H1 (cell line): ENCODE measurements at regions not wholly inside any gene's neighbourhood (a gene's known extent, or its start where the extent isn't known, plus 50 kb on each side); places are given as distances from the start of the nearest gene placed in this dataset.

Source experiments
- CEBPB ChIP-seq: IDR thresholded peaks from 2 replicates; pipeline ENCODE4 v1.6.1; 2012; ENCODE audit warnings: low read depth, low read length
- CREB1 ChIP-seq: IDR thresholded peaks from 2 replicates; pipeline ENCODE4 v1.6.1; 2012; ENCODE audit warnings: inconsistent platforms
- CTCF ChIP-seq, 3 experiments: IDR thresholded peaks; 1 replicate in 2 of 3; 2 replicates in 1 of 3; pipeline versions ENCODE4 v1.5.1 to v1.6.1; 2011; ENCODE audit warnings: low read length in 3 of 3, mild to moderate bottlenecking in 3 of 3, inconsistent platforms in 2 of 3, low read depth in 1 of 3, moderate library complexity in 1 of 3; ENCODE audit not compliant: insufficient read depth in 1 of 3; ENCODE audit errors: control extremely low read depth in 1 of 3
- EZH2 ChIP-seq: fragments of 200-600 bp; sonication (generic); IDR thresholded peaks from 2 replicates; pipeline ENCODE4 v1.7.1; 2012; ENCODE audit warnings: low read depth, mild to moderate bottlenecking, moderate library complexity, low read length, inconsistent platforms; ENCODE audit not compliant: severe bottlenecking
- KDM1A ChIP-seq: fragments of 200-600, 300-600 bp; sonication (generic); IDR thresholded peaks from 2 replicates; pipeline ENCODE4 v1.7.1; 2016; ENCODE audit warnings: mild to moderate bottlenecking, low read length, borderline replicate concordance
- MAFK ChIP-seq: IDR thresholded peaks from 2 replicates; pipeline ENCODE4 v1.6.1; 2012; ENCODE audit warnings: low read depth, mild to moderate bottlenecking, improper control_type of control experiment, low read length
- MAX ChIP-seq: IDR thresholded peaks from 2 replicates; pipeline ENCODE4 v1.6.1; 2012; ENCODE audit warnings: inconsistent platforms
- POLR2A ChIP-seq, 2 experiments: IDR thresholded peaks; 1 replicate in 1 of 2; 2 replicates in 1 of 2; pipeline ENCODE4 v1.6.1; 2011; ENCODE audit warnings: low read depth in 2 of 2, low read length in 2 of 2, mild to moderate bottlenecking in 2 of 2; ENCODE audit errors: control extremely low read depth in 1 of 2
- POLR2AphosphoS5 ChIP-seq: IDR thresholded peaks from 2 replicates; pipeline ENCODE4 v1.6.1; 2011; ENCODE audit warnings: low read depth, low read length
- RAD21 ChIP-seq, 2 experiments: IDR thresholded peaks in 1 of 2; conservative IDR thresholded peaks in 1 of 2; 2 replicates each; pipeline ENCODE4 v1.6.1; 2011; ENCODE audit warnings: low read depth in 2 of 2, low read length in 2 of 2, improper control_type of control experiment in 1 of 2, inconsistent platforms in 1 of 2, mild to moderate bottlenecking in 1 of 2, moderate library complexity in 1 of 2
- RXRA ChIP-seq: IDR thresholded peaks from 2 replicates; pipeline ENCODE4 v1.6.1; 2011; ENCODE audit warnings: low read depth, mild to moderate bottlenecking, low read length, moderate library complexity; ENCODE audit not compliant: insufficient read depth
- TEAD4 ChIP-seq: IDR thresholded peaks from 2 replicates; pipeline ENCODE4 v1.6.1; 2012; ENCODE audit warnings: low read depth, low read length, inconsistent platforms, mixed read lengths
- TF ChIP-seq, protein P1 (sequence below): IDR thresholded peaks from 2 replicates; pipeline ENCODE4 v1.6.1; 2011; ENCODE audit warnings: low read depth, mild to moderate bottlenecking, low read length; ENCODE audit not compliant: insufficient read depth

- TF ChIP-seq POLR2A (IDR thresholded peaks at IDR 0.05; ENCODE audit: control extremely low read depth in 1 of 2, low read depth in 2 of 2, low read length in 2 of 2): no peak
- no peak for TF ChIP-seq CTCF (IDR thresholded peaks at IDR 0.05; ENCODE audit: control extremely low read depth in 1 of 3, insufficient read depth in 1 of 3, low read depth in 1 of 3, low read length in 3 of 3)
- TF ChIP-seq, protein P1, sequence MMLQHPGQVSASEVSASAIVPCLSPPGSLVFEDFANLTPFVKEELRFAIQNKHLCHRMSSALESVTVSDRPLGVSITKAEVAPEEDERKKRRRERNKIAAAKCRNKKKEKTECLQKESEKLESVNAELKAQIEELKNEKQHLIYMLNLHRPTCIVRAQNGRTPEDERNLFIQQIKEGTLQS: no peak
- TF ChIP-seq KDM1A: no peak
- TF ChIP-seq POLR2AphosphoS5: no peak
- no peak for TF ChIP-seq TEAD4
- no peak for TF ChIP-seq RAD21 (IDR thresholded peaks at IDR 0.05 in 1 of 2, conservative IDR thresholded peaks at IDR 0.05 in 1 of 2; ENCODE audit: low read depth in 2 of 2, low read length in 2 of 2)
- no peak for TF ChIP-seq CREB1
- TF ChIP-seq MAFK: no peak
- no peak for TF ChIP-seq MAX
- no peak for TF ChIP-seq RXRA
- TF ChIP-seq EZH2: no peak
- no peak for TF ChIP-seq CEBPB
Measured at GRCh38 chr19:34044021-34044420, 128.3 kb upstream of the LSM14A start.
